T-helper 2 cell (primary cell): ENCODE measurements at regions not wholly inside any gene's neighbourhood (a gene's known extent, or its start where the extent isn't known, plus 50 kb on each side); places are given as distances from the start of the nearest gene placed in this dataset.
"Not testable (repeated sequence)": the region's sequence is repeated elsewhere in the genome, so short reads cannot be mapped to it uniquely, and the experiment has no call there.

ENCODE experiments used
- DNase-seq, 5 experiments: peaks; one replicate each; pipeline versions ENCODE4 v3.0.0 to v3.0.0-alpha.2; 2012 to 2022

GRCh38 chr6:67839818-67840217 lies 795.3 kb upstream of the ADGRB3 start:
- DNase-seq, result no peak

GRCh38 chr6:67825201-67825895 lies 809.7 kb upstream of the ADGRB3 start:
- no peak for DNase-seq

- no peak for DNase-seq
These were observed 816.8 kb upstream of the ADGRB3 start for GRCh38 chr6:67818322-67818721.

- no peak for DNase-seq
These were observed 819.5 kb upstream of the ADGRB3 start for GRCh38 chr6:67815623-67816022.

- DNase-seq, result no peak
These were observed 820.8 kb upstream of the ADGRB3 start for GRCh38 chr6:67814262-67814661.

GRCh38 chr6:67812693-67813092 lies 822.4 kb upstream of the ADGRB3 start:
- no peak for DNase-seq

GRCh38 chr6:67812125-67812524 lies 823.0 kb upstream of the ADGRB3 start:
- no peak for DNase-seq

- DNase-seq, result no peak
These were observed 823.6 kb upstream of the ADGRB3 start for GRCh38 chr6:67811239-67812037.

GRCh38 chr6:67804808-67805207 lies 830.3 kb upstream of the ADGRB3 start:
- DNase-seq, result not testable (repeated sequence)

- no peak for DNase-seq
These were observed 832.3 kb upstream of the ADGRB3 start for GRCh38 chr6:67802771-67803170.

- no peak for DNase-seq
These were observed 842.1 kb upstream of the ADGRB3 start for GRCh38 chr6:67792996-67793395.

- no peak for DNase-seq
These were observed 844.5 kb upstream of the ADGRB3 start for GRCh38 chr6:67790569-67790968.

GRCh38 chr6:67787119-67787518 lies 848.0 kb upstream of the ADGRB3 start:
- not testable (repeated sequence) for DNase-seq

- DNase-seq, result no peak
These were observed 855.2 kb upstream of the ADGRB3 start for GRCh38 chr6:67779876-67780275.

GRCh38 chr6:67775333-67775732 lies 859.7 kb upstream of the ADGRB3 start:
- no peak for DNase-seq

GRCh38 chr6:67768972-67769371 lies 866.1 kb upstream of the ADGRB3 start:
- DNase-seq, result no peak

- not testable (repeated sequence) for DNase-seq
These were observed 867.8 kb upstream of the ADGRB3 start for GRCh38 chr6:67767046-67767822.

GRCh38 chr6:67766057-67766456 lies 869.0 kb upstream of the ADGRB3 start:
- DNase-seq, result no peak

GRCh38 chr6:67759001-67759400 lies 876.1 kb upstream of the ADGRB3 start:
- DNase-seq, result no peak

- no peak for DNase-seq
These were observed 877.5 kb upstream of the ADGRB3 start for GRCh38 chr6:67757465-67758033.

GRCh38 chr6:67748521-67748920 lies 886.6 kb upstream of the ADGRB3 start:
- no peak for DNase-seq

- DNase-seq, result no peak
These were observed 898.3 kb upstream of the ADGRB3 start for GRCh38 chr6:67736816-67737215.

GRCh38 chr6:67736161-67736560 lies 898.9 kb upstream of the ADGRB3 start:
- no peak for DNase-seq
